Mucosa of stomach (tissue), 1 donor: ENCODE measurements at regions not wholly inside any gene's neighbourhood (a gene's known extent, or its start where the extent isn't known, plus 50 kb on each side); places are given as distances from the start of the nearest gene placed in this dataset.

Experiments
- H3K27me3 ChIP-seq: one replicate; pipeline ENCODE4 v1.7.0; 2013; ENCODE audit warnings: mild to moderate bottlenecking, low read length; ENCODE audit not compliant: control insufficient read depth, insufficient read depth
- H3K36me3 ChIP-seq: one replicate; pipeline ENCODE4 v1.7.0; 2013; ENCODE audit warnings: low read length; ENCODE audit not compliant: control insufficient read depth, insufficient read depth
- H3K4me1 ChIP-seq: one replicate; pipeline ENCODE4 v1.7.0; 2013; ENCODE audit warnings: mild to moderate bottlenecking, low read length; ENCODE audit not compliant: control insufficient read depth, insufficient read depth
- H3K4me3 ChIP-seq: one replicate; pipeline ENCODE4 v1.7.0; 2013; ENCODE audit warnings: low read length
- H3K9ac ChIP-seq: one replicate; pipeline ENCODE4 v1.7.0; 2013; ENCODE audit warnings: mild to moderate bottlenecking, low read length, moderate library complexity
- H3K9me3 ChIP-seq: one replicate; pipeline ENCODE4 v1.7.0; 2013; ENCODE audit warnings: mild to moderate bottlenecking, low read length, moderate library complexity; ENCODE audit not compliant: control insufficient read depth
- donor health status: Pancreatic carcinoma.

- Histone ChIP-seq H3K9me3 (peaks cover 3% of the 10 kb centered on the region), H3K27me3 (no peaks in the 10 kb centered on the region), H3K4me1 (no peaks in the 10 kb centered on the region), H3K4me3 (no peak overlapping the region), H3K9ac (no peak overlapping the region), H3K36me3 (no peaks in the 10 kb centered on the region)
These were observed 112.8 kb downstream of the BUD13 start for GRCh38 chr11:116660011-116660410.

- Histone ChIP-seq H3K36me3 (no peaks in the 10 kb centered on the region), H3K4me3 (no peak overlapping the region), H3K9me3 (peaks cover 3% of the 10 kb centered on the region), H3K9ac (no peak overlapping the region), H3K27me3 (no peaks in the 10 kb centered on the region), H3K4me1 (no peaks in the 10 kb centered on the region)
These were observed 113.8 kb downstream of the BUD13 start for GRCh38 chr11:116658876-116659535.

GRCh38 chr11:116657842-116658825 is 114.7 kb downstream of the BUD13 start:
- Histone ChIP-seq H3K27me3 (no peaks in the 10 kb centered on the region), H3K36me3 (no peaks in the 10 kb centered on the region), H3K4me1 (no peaks in the 10 kb centered on the region), H3K9me3 (peaks cover 3% of the 10 kb centered on the region), H3K9ac (no peak overlapping the region), H3K4me3 (no peak overlapping the region)

- no peak overlapping the region for H3K4me3 ChIP-seq
- no peaks in the 10 kb centered on the region for H3K36me3 ChIP-seq
- H3K9ac ChIP-seq, result no peak overlapping the region
- H3K9me3 ChIP-seq, result peaks cover 3% of the 10 kb centered on the region
- no peaks in the 10 kb centered on the region for H3K27me3 ChIP-seq
- H3K4me1 ChIP-seq, result no peaks in the 10 kb centered on the region
These were observed 116.8 kb downstream of the BUD13 start for GRCh38 chr11:116656011-116656410.

- Histone ChIP-seq H3K27me3 (no peaks in the 10 kb centered on the region), H3K4me1 (no peaks in the 10 kb centered on the region), H3K9ac (no peak overlapping the region), H3K9me3 (peaks cover 3% of the 10 kb centered on the region), H3K4me3 (no peak overlapping the region), H3K36me3 (no peaks in the 10 kb centered on the region)
These were observed 118.3 kb downstream of the BUD13 start for GRCh38 chr11:116654526-116654925.

- Histone ChIP-seq H3K9ac (no peak overlapping the region), H3K27me3 (no peaks in the 10 kb centered on the region), H3K9me3 (peaks cover 3% of the 10 kb centered on the region), H3K36me3 (no peaks in the 10 kb centered on the region), H3K4me1 (no peaks in the 10 kb centered on the region), H3K4me3 (no peak overlapping the region)
These were observed 119.6 kb downstream of the BUD13 start for GRCh38 chr11:116653206-116653605.

GRCh38 chr11:116651737-116652237 is 121.0 kb downstream of the BUD13 start:
- Histone ChIP-seq H3K9me3 (peaks cover 3% of the 10 kb centered on the region), H3K4me3 (no peak overlapping the region), H3K27me3 (no peaks in the 10 kb centered on the region), H3K9ac (no peak overlapping the region), H3K36me3 (no peaks in the 10 kb centered on the region), H3K4me1 (no peaks in the 10 kb centered on the region)

- H3K9ac ChIP-seq, result no peak overlapping the region
- H3K9me3 ChIP-seq, result peaks cover 3% of the 10 kb centered on the region
- no peaks in the 10 kb centered on the region for H3K36me3 ChIP-seq
- no peaks in the 10 kb centered on the region for H3K27me3 ChIP-seq
- H3K4me3 ChIP-seq, result no peak overlapping the region
- H3K4me1 ChIP-seq, result no peaks in the 10 kb centered on the region
These were observed 121.6 kb downstream of the BUD13 start for GRCh38 chr11:116651098-116651736.

- H3K9me3 ChIP-seq, result peaks cover under 1% of the 10 kb centered on the region
- no peak overlapping the region for H3K9ac ChIP-seq
- no peaks in the 10 kb centered on the region for H3K36me3 ChIP-seq
- H3K4me1 ChIP-seq, result no peaks in the 10 kb centered on the region
- no peaks in the 10 kb centered on the region for H3K27me3 ChIP-seq
- no peak overlapping the region for H3K4me3 ChIP-seq
These were observed 122.7 kb downstream of the BUD13 start for GRCh38 chr11:116650052-116650451.

GRCh38 chr11:116649268-116649667 is 123.5 kb downstream of the BUD13 start:
- Histone ChIP-seq H3K4me1 (no peaks in the 10 kb centered on the region), H3K36me3 (no peaks in the 10 kb centered on the region), H3K4me3 (no peak overlapping the region), H3K9ac (no peak overlapping the region), H3K27me3 (no peaks in the 10 kb centered on the region), H3K9me3 (no peaks in the 10 kb centered on the region)

- no peaks in the 10 kb centered on the region for H3K36me3 ChIP-seq
- no peaks in the 10 kb centered on the region for H3K4me1 ChIP-seq
- no peaks in the 10 kb centered on the region for H3K27me3 ChIP-seq
- H3K9me3 ChIP-seq, result no peaks in the 10 kb centered on the region
- no peak overlapping the region for H3K9ac ChIP-seq
- no peak overlapping the region for H3K4me3 ChIP-seq
These were observed 124.3 kb downstream of the BUD13 start for GRCh38 chr11:116648247-116649174.
